Glutamatergic neuron (in vitro differentiated cells): ENCODE measurements at regions not wholly inside any gene's neighbourhood (a gene's known extent, or its start where the extent isn't known, plus 50 kb on each side); places are given as distances from the start of the nearest gene placed in this dataset.
"Not testable (repeated sequence)": the region's sequence is repeated elsewhere in the genome, so short reads cannot be mapped to it uniquely, and the experiment has no call there.

Experiments
- DNase-seq: peaks from one replicate; pipeline ENCODE4 v3.0.0; 2022
- H3K27ac Mint-ChIP-seq: one replicate; pipeline ENCODE4 v1.8.0; 2020; ENCODE audit warnings: mild to moderate bottlenecking, mixed read lengths, inconsistent platforms; ENCODE audit not compliant: unreplicated experiment
- H3K27me3 Mint-ChIP-seq: one replicate; pipeline ENCODE4 v1.8.0; 2020; ENCODE audit warnings: mild to moderate bottlenecking, moderate library complexity, mixed read lengths, inconsistent platforms; ENCODE audit not compliant: unreplicated experiment
- H3K36me3 Mint-ChIP-seq: one replicate; pipeline ENCODE4 v1.8.0; 2020; ENCODE audit warnings: mild to moderate bottlenecking, mixed read lengths, inconsistent platforms; ENCODE audit not compliant: unreplicated experiment
- H3K4me1 Mint-ChIP-seq: one replicate; pipeline ENCODE4 v1.8.0; 2020; ENCODE audit warnings: mild to moderate bottlenecking, low read depth, mixed read lengths, inconsistent platforms; ENCODE audit not compliant: unreplicated experiment
- H3K4me3 Mint-ChIP-seq: one replicate; pipeline ENCODE4 v1.8.0; 2020; ENCODE audit warnings: mild to moderate bottlenecking, mixed read lengths, inconsistent platforms; ENCODE audit not compliant: unreplicated experiment
- H3K9me3 Mint-ChIP-seq: one replicate; pipeline ENCODE4 v1.8.0; 2020; ENCODE audit warnings: mild to moderate bottlenecking, moderate library complexity, mixed read lengths, inconsistent platforms; ENCODE audit not compliant: unreplicated experiment
- CTCF ChIP-seq: fragments of 200-600 bp; sonication (generic); IDR thresholded peaks from one replicate; pipeline ENCODE4 v1.5.0; 2021; ENCODE audit not compliant: partially characterized antibody, unreplicated experiment

- Mint-ChIP-seq H3K4me1 (peaks cover 6% of the 10 kb centered on the region), H3K4me3 (no peak overlapping the region), H3K9me3 (peaks cover 21% of the 10 kb centered on the region), H3K36me3 (no peaks in the 10 kb centered on the region), H3K27ac (no peak overlapping the region), H3K27me3 (peaks cover 13% of the 10 kb centered on the region)
- no peak for DNase-seq
- no peak for TF ChIP-seq CTCF
These were observed 81.5 kb downstream of the RFLNA start for GRCh38 chr12:124376435-124376834.

GRCh38 chr12:124375789-124376175, 80.9 kb downstream of the RFLNA start:
- Mint-ChIP-seq H3K36me3 (no peaks in the 10 kb centered on the region), H3K27ac (no peak overlapping the region), H3K27me3 (peaks cover 12% of the 10 kb centered on the region), H3K9me3 (peaks cover 24% of the 10 kb centered on the region), H3K4me3 (no peak overlapping the region), H3K4me1 (peaks cover 4% of the 10 kb centered on the region)
- no peak for DNase-seq
- TF ChIP-seq CTCF = no peak

GRCh38 chr12:124375141-124375788, 80.4 kb downstream of the RFLNA start:
- no peak overlapping the region for H3K27ac Mint-ChIP-seq

GRCh38 chr12:124374567-124374966, 79.7 kb downstream of the RFLNA start:
- H3K27ac Mint-ChIP-seq = no peak overlapping the region
- DNase-seq = no peak
- TF ChIP-seq CTCF = no peak
- peaks cover 12% of the 10 kb centered on the region for H3K27me3 Mint-ChIP-seq
- peaks cover 4% of the 10 kb centered on the region for H3K4me1 Mint-ChIP-seq
- no peak overlapping the region for H3K4me3 Mint-ChIP-seq
- peaks cover 24% of the 10 kb centered on the region for H3K9me3 Mint-ChIP-seq
- H3K36me3 Mint-ChIP-seq = no peaks in the 10 kb centered on the region

More at GRCh38 chr12:124375141-124375788, 80.4 kb downstream of the RFLNA start:
- Mint-ChIP-seq H3K4me1 (peaks cover 4% of the 10 kb centered on the region), H3K36me3 (no peaks in the 10 kb centered on the region), H3K9me3 (peaks cover 24% of the 10 kb centered on the region), H3K4me3 (no peak overlapping the region), H3K27me3 (peaks cover 12% of the 10 kb centered on the region)
- TF ChIP-seq CTCF = no peak
- no peak for DNase-seq

- peaks cover 4% of the 10 kb centered on the region for H3K4me1 Mint-ChIP-seq
- H3K27me3 Mint-ChIP-seq = peaks cover 12% of the 10 kb centered on the region
- H3K9me3 Mint-ChIP-seq = peaks cover 24% of the 10 kb centered on the region
- no peaks in the 10 kb centered on the region for H3K36me3 Mint-ChIP-seq
- TF ChIP-seq CTCF = no peak
- no peak overlapping the region for H3K4me3 Mint-ChIP-seq
- no peak for DNase-seq
- H3K27ac Mint-ChIP-seq = no peak overlapping the region
These were observed 79.3 kb downstream of the RFLNA start for GRCh38 chr12:124374147-124374546.

- H3K27ac Mint-ChIP-seq, DNase-seq, H3K4me1 Mint-ChIP-seq, H3K4me3 Mint-ChIP-seq, H3K36me3 Mint-ChIP-seq: not testable (repeated sequence)
- Mint-ChIP-seq H3K27me3 (peaks cover 12% of the 10 kb centered on the region), H3K9me3 (peaks cover 25% of the 10 kb centered on the region)
These were observed 78.8 kb downstream of the RFLNA start for GRCh38 chr12:124373701-124374100.
